ENCODE measurements at regions not wholly inside any gene's neighbourhood (a gene's known extent, or its start where the extent isn't known, plus 50 kb on each side); places are given as distances from the start of the nearest gene placed in this dataset.

DNA sequence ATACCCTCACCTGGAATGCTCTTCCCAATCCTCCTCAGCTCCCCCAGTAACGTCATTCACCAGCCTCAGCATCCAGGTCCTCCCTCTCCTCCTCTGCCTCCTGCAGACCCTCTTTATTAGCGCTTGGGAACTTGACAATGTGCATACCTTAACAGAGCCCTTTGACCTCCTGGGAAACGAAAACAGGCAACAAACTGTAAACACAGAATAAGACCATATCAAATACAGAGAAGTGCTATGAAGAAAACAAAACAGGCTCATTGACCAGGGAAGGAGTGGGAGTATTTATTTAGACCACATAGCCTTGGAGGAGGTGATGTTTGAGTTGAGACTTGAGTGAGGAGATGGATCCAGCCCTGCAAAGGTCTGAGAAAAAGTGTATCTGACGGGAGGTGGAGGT lies 107.9 kb upstream of the SLC7A1 start:
- TF ChIP-seq EP300 (IDR thresholded peaks at IDR 0.05; ENCODE audit: borderline replicate concordance) (no peak), MAX (IDR thresholded peaks at IDR 0.05) (no peak), NFIC (IDR thresholded peaks at IDR 0.05) (no peak), FOXM1 (IDR thresholded peaks at IDR 0.05; ENCODE audit: borderline replicate concordance, low read depth) (no peak), ZBTB7A (IDR thresholded peaks at IDR 0.05; ENCODE audit: low read depth) (no peak), TCF12 (IDR thresholded peaks at IDR 0.05; ENCODE audit: low read depth) (no peak), CREB1 (IDR thresholded peaks at IDR 0.05; ENCODE audit: low read depth) (no peak), RAD21 (IDR thresholded peaks at IDR 0.05; ENCODE audit: low read depth) (no peak), TEAD4 (IDR thresholded peaks at IDR 0.05) (no peak), CEBPB (IDR thresholded peaks at IDR 0.05) (no peak), YY1 (IDR thresholded peaks at IDR 0.05; ENCODE audit: low read depth) (no peak)
- TF ChIP-seq, protein P1, sequence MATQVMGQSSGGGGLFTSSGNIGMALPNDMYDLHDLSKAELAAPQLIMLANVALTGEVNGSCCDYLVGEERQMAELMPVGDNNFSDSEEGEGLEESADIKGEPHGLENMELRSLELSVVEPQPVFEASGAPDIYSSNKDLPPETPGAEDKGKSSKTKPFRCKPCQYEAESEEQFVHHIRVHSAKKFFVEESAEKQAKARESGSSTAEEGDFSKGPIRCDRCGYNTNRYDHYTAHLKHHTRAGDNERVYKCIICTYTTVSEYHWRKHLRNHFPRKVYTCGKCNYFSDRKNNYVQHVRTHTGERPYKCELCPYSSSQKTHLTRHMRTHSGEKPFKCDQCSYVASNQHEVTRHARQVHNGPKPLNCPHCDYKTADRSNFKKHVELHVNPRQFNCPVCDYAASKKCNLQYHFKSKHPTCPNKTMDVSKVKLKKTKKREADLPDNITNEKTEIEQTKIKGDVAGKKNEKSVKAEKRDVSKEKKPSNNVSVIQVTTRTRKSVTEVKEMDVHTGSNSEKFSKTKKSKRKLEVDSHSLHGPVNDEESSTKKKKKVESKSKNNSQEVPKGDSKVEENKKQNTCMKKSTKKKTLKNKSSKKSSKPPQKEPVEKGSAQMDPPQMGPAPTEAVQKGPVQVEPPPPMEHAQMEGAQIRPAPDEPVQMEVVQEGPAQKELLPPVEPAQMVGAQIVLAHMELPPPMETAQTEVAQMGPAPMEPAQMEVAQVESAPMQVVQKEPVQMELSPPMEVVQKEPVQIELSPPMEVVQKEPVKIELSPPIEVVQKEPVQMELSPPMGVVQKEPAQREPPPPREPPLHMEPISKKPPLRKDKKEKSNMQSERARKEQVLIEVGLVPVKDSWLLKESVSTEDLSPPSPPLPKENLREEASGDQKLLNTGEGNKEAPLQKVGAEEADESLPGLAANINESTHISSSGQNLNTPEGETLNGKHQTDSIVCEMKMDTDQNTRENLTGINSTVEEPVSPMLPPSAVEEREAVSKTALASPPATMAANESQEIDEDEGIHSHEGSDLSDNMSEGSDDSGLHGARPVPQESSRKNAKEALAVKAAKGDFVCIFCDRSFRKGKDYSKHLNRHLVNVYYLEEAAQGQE (IDR thresholded peaks at IDR 0.05; ENCODE audit: low read depth), result no peak

Measured in Ishikawa (cell line).